Mammary epithelial cell (primary cell): ENCODE measurements at regions not wholly inside any gene's neighbourhood (a gene's known extent, or its start where the extent isn't known, plus 50 kb on each side); places are given as distances from the start of the nearest gene placed in this dataset.

Source experiments
- CTCF ChIP-seq, 2 donors: IDR thresholded peaks in 1 of 2; conservative IDR thresholded peaks in 1 of 2; 2 replicates each; pipeline ENCODE4 v1.5.1; 2011 to 2012; ENCODE audit warnings: inconsistent platforms in 2 of 2, low read length in 2 of 2, mild to moderate bottlenecking in 2 of 2, control low read depth in 1 of 2, low read depth in 1 of 2; ENCODE audit not compliant: insufficient read depth in 1 of 2; ENCODE audit errors: extremely low read depth in 1 of 2
- EZH2 ChIP-seq: IDR thresholded peaks from 2 replicates; pipeline ENCODE4 v1.6.1; 2012; ENCODE audit warnings: low read length, inconsistent platforms, borderline replicate concordance

- TF ChIP-seq CTCF (conservative IDR thresholded peaks at IDR 0.05 in 1 of 2, IDR thresholded peaks at IDR 0.05 in 1 of 2; ENCODE audit: extremely low read depth in 1 of 2, insufficient read depth in 1 of 2, low read depth in 1 of 2, low read length in 2 of 2) (no peak), EZH2 (no peak)
Measured at GRCh38 chr2:71898375-71898774, 249.3 kb downstream of the CYP26B1 start.
